Thyroid gland (tissue), 4 donors: ENCODE measurements at regions not wholly inside any gene's neighbourhood (a gene's known extent, or its start where the extent isn't known, plus 50 kb on each side); places are given as distances from the start of the nearest gene placed in this dataset.

ENCODE experiments used
- DNase-seq, 2 donors: peaks; one replicate each; pipeline ENCODE4 v3.0.0-alpha.2; 2019
- H3K27ac ChIP-seq, 3 donors: fragments of 200-600 bp; sonication (generic); 1 replicate in 2 of 3; 2 replicates in 1 of 3; pipeline ENCODE4 v1.5.1; 2016 to 2019; ENCODE audit warnings: mild to moderate bottlenecking in 1 of 3, moderate library complexity in 1 of 3
- H3K27me3 ChIP-seq: fragments of 200-600 bp; sonication (generic); one replicate; pipeline ENCODE4 v1.5.1; 2019
- H3K36me3 ChIP-seq, 2 donors: fragments of 200-600 bp; sonication (generic); one replicate each; pipeline ENCODE4 v1.5.1; 2016 to 2019
- H3K4me1 ChIP-seq, 2 donors: fragments of 200-600 bp; sonication (generic); one replicate each; pipeline ENCODE4 v1.5.1; 2017 to 2019
- H3K4me3 ChIP-seq, 3 donors: fragments of 200-600 bp; sonication (generic); replicated peaks in 1 of 3; 1 replicate in 2 of 3; 2 replicates in 1 of 3; pipeline ENCODE4 v1.5.1; 2016; ENCODE audit warnings: mild to moderate bottlenecking in 1 of 3
- H3K9me3 ChIP-seq: fragments of 200-600 bp; sonication (generic); one replicate; pipeline ENCODE4 v1.5.1; 2017
- CTCF ChIP-seq, 6 experiments: fragments of 200-600 bp in 3 of 6; fragments of 450-650 bp in 3 of 6; sonication (generic) in 3 of 6; IDR thresholded peaks; one replicate each; pipeline ENCODE4 v1.5.1; 2016 to 2019; ENCODE audit warnings: antibody characterized with exemption in 6 of 6, mild to moderate bottlenecking in 2 of 6, inconsistent platforms in 1 of 6, moderate library complexity in 1 of 6
- POLR2A ChIP-seq, 2 donors: fragments of 450-650 bp; IDR thresholded peaks; one replicate each; pipeline ENCODE4 v1.6.1; 2017; ENCODE audit warnings: antibody characterized with exemption in 2 of 2, mild to moderate bottlenecking in 2 of 2, moderate library complexity in 1 of 2
- WGBS, 2 donors: methylation state at CpG; one replicate each; pipeline ENCODE4 v1.1.5; 2017; 5-methylcytosine and 5-hydroxymethylcytosine counted together
- intact Hi-C: fragments of 100-400 bp; cut with DNase I; formaldehyde crosslinking; loops from one replicate; pipeline ENCODE4 v1.15.1; 2023

DNA sequence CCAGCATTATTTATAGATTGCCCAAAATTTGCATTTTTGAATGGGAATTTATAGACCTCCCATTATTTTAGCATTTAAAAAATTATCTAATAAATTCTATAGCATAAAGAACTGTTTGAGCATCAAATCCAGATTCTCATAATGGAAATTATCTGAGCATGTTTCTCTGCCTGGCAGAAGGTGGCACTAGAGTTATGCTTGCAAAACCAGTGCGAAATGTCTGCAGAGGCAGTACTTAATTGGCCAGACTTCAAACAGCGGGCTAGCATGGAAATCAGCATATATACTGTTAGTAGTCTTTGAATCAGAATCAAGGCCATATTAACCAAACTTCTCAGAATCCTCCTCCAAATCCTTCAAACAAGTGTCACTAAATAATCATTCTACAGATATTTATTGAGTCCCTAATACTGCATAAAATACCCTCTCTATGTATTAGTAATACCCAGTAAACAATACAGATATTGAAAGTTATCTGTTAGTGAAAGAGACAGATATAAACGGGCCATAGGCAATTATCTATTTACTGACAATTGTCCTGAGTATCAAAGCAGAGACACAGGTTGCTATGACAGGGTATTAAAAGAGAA lies 78.7 kb upstream of the DCLK2 start:
- H3K9me3 ChIP-seq: no peaks in the 10 kb centered on the region
- no peak overlapping the region for H3K27ac ChIP-seq
- no peaks in the 10 kb centered on the region for H3K27me3 ChIP-seq
- intact Hi-C loops: no loop called here
- peaks cover 20 to 32% of the 10 kb centered on the region in 2 donors for H3K4me1 ChIP-seq
- WGBS, 2 donors: 17 to 22% methylated on average over 3 of the region's 3 CpGs
- no peak overlapping the region for H3K4me3 ChIP-seq
- no peaks in the 10 kb centered on the region for H3K36me3 ChIP-seq
- peak; percentile 16 to 24 for DNase-seq
- TF ChIP-seq POLR2A (IDR thresholded peaks at IDR 0.05) (no peak), CTCF (IDR thresholded peaks at IDR 0.05) (peak; percentile 30 to 74 (median 64))

DNA sequence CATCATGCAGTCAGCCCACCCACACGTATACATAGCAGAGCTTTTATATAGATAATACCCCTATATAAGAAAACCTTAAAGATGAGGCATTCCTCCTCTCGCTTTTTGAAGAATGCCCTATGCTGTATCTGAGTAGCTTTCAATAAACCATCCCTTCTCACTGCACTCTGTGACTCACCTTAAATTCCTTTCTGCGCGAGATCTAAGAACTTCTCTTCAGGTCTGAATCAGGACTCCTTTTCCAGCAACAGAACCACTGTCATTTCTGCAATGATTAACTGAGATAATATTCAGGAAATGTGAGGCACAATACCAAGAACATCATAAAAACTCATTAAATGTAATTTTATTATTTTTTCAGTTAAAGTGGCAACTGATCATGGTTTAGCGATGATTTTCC lies 76.4 kb upstream of the DCLK2 start:
- no peaks in the 10 kb centered on the region for H3K36me3 ChIP-seq
- H3K4me1 ChIP-seq: peaks cover 42 to 47% of the 10 kb centered on the region in 2 donors
- H3K4me3 ChIP-seq: no peak overlapping the region
- intact Hi-C loops: no loop called here
- TF ChIP-seq POLR2A (IDR thresholded peaks at IDR 0.05) (no peak), CTCF (IDR thresholded peaks at IDR 0.05) (no peak)
- WGBS, 2 donors: 97 to 98% methylated on average over 5 of the region's 5 CpGs
- no peaks in the 10 kb centered on the region for H3K27me3 ChIP-seq
- H3K27ac ChIP-seq: no peak overlapping the region
- H3K9me3 ChIP-seq: no peaks in the 10 kb centered on the region
- DNase-seq: no peak

- no peaks in the 10 kb centered on the region for H3K36me3 ChIP-seq
- intact Hi-C loops: no loop called here
- no peak overlapping the region for H3K4me3 ChIP-seq
- peaks cover 44 to 48% of the 10 kb centered on the region in 2 donors for H3K4me1 ChIP-seq
- peak in 1 of 2 donors; percentile 14 for DNase-seq
- H3K27me3 ChIP-seq: no peaks in the 10 kb centered on the region
- no peak overlapping the region for H3K27ac ChIP-seq
- H3K9me3 ChIP-seq: no peaks in the 10 kb centered on the region
- TF ChIP-seq POLR2A (IDR thresholded peaks at IDR 0.05): no peak
Observed at GRCh38 chr4:150002561-150002960, 75.7 kb upstream of the DCLK2 start.

DNA sequence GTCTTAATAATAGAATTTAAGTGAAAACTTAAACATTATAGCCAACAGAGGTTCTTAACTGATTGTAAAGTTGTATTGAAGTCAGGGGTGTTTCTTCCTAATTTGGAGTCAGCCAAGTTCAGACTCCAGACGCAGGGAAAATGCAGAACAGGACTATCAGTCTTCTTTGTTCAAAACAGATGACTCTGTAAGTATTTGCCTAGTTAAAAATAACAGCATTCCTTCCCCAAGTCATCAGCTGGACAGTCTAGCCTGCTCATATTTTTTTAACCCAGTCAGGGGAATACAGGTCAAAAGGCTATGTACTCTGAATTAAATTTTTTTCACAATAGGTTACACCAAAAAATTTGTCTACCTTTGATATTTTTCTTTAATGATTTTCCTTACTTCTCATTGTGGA lies 73.8 kb upstream of the DCLK2 start:
- TF ChIP-seq POLR2A (IDR thresholded peaks at IDR 0.05): peak in 1 of 2 donors; percentile 40
- TF ChIP-seq CTCF (IDR thresholded peaks at IDR 0.05): no peak
- Histone ChIP-seq H3K27me3 (no peaks in the 10 kb centered on the region), H3K4me1 (peaks cover 37 to 40% of the 10 kb centered on the region in 2 donors), H3K9me3 (no peaks in the 10 kb centered on the region), H3K4me3 (no peak overlapping the region), H3K27ac (peak overlapping the region; percentile 9 to 94 (median 78)), H3K36me3 (no peaks in the 10 kb centered on the region)
- DNase-seq: no peak
- intact Hi-C loops: no loop called here
- WGBS, 2 donors: 2 to 12% methylated on average over 1 of the region's 1 CpG

- DNase-seq: no peak
- Histone ChIP-seq H3K9me3 (no peaks in the 10 kb centered on the region), H3K4me1 (peaks cover 37 to 40% of the 10 kb centered on the region in 2 donors), H3K27ac (peak overlapping the region; percentile 55 to 94 (median 78)), H3K36me3 (no peaks in the 10 kb centered on the region), H3K27me3 (no peaks in the 10 kb centered on the region), H3K4me3 (no peak overlapping the region)
- WGBS, 2 donors: 87 to 89% methylated on average over 3 of the region's 3 CpGs
- intact Hi-C loops: no loop called here
- TF ChIP-seq CTCF (IDR thresholded peaks at IDR 0.05) (no peak), POLR2A (IDR thresholded peaks at IDR 0.05) (no peak)
Observed at GRCh38 chr4:150005537-150005936, 72.7 kb upstream of the DCLK2 start.
